H1 (cell line): ENCODE measurements at regions not wholly inside any gene's neighbourhood (a gene's known extent, or its start where the extent isn't known, plus 50 kb on each side); places are given as distances from the start of the nearest gene placed in this dataset.

Source experiments
- ASH2L ChIP-seq: fragments of 200-600, 300-600 bp; sonication (generic); IDR thresholded peaks from one replicate; pipeline ENCODE4 v1.7.1; 2017; ENCODE audit warnings: low read length
- BCL11A ChIP-seq, 2 experiments: IDR thresholded peaks; one replicate each; pipeline ENCODE4 v1.6.1; 2011; ENCODE audit warnings: low read depth in 2 of 2, low read length in 2 of 2, mild to moderate bottlenecking in 2 of 2
- CBX5 ChIP-seq: fragments of 300-800, 300-1000 bp; sonication (generic); IDR thresholded peaks from 2 replicates; pipeline ENCODE4 v1.7.1; 2016; ENCODE audit warnings: antibody characterized with exemption, low read length, low read depth
- EP300 ChIP-seq, 2 experiments: IDR thresholded peaks; 1 replicate in 1 of 2; 2 replicates in 1 of 2; pipeline ENCODE4 v1.6.1; 2011 to 2012; ENCODE audit warnings: low read depth in 2 of 2, low read length in 2 of 2, mild to moderate bottlenecking in 2 of 2, borderline replicate concordance in 1 of 2, inconsistent platforms in 1 of 2, moderate library complexity in 1 of 2
- JUN ChIP-seq: IDR thresholded peaks from 2 replicates; pipeline ENCODE4 v1.6.1; 2011; ENCODE audit warnings: low read depth, mild to moderate bottlenecking, improper control_type of control experiment, low read length
- TF ChIP-seq, protein P1 (sequence below): fragments of 300-600 bp; sonication (generic); IDR thresholded peaks from 2 replicates; pipeline ENCODE4 v1.7.1; 2012; ENCODE audit warnings: low read length, moderate library complexity, mild to moderate bottlenecking, inconsistent platforms; ENCODE audit not compliant: insufficient replicate concordance
- TF ChIP-seq, protein P2 (sequence below): IDR thresholded peaks from 2 replicates; pipeline ENCODE4 v1.6.1; 2011; ENCODE audit warnings: low read depth, mild to moderate bottlenecking, low read length; ENCODE audit not compliant: insufficient read depth

DNA sequence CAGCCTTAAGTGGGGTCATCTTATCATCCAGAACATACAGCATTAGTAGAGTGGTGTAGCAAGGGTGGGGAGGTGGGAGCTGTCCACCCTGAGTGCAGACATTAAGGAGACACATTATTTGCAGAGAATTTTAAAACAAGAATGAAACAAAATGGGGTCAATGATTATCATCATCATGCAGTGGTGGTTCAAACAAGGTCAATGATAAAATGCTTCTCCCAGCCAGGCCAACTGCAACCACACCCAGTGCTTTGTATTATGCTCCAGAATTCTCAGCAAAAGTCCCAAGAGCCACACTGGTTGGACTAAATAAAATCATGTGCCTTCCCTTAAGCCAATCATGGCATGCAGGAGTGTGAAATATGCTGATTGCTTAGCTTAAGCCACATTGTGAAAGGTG is 96.7 kb upstream of the FHIT start (continued):
- TF ChIP-seq, protein P1, sequence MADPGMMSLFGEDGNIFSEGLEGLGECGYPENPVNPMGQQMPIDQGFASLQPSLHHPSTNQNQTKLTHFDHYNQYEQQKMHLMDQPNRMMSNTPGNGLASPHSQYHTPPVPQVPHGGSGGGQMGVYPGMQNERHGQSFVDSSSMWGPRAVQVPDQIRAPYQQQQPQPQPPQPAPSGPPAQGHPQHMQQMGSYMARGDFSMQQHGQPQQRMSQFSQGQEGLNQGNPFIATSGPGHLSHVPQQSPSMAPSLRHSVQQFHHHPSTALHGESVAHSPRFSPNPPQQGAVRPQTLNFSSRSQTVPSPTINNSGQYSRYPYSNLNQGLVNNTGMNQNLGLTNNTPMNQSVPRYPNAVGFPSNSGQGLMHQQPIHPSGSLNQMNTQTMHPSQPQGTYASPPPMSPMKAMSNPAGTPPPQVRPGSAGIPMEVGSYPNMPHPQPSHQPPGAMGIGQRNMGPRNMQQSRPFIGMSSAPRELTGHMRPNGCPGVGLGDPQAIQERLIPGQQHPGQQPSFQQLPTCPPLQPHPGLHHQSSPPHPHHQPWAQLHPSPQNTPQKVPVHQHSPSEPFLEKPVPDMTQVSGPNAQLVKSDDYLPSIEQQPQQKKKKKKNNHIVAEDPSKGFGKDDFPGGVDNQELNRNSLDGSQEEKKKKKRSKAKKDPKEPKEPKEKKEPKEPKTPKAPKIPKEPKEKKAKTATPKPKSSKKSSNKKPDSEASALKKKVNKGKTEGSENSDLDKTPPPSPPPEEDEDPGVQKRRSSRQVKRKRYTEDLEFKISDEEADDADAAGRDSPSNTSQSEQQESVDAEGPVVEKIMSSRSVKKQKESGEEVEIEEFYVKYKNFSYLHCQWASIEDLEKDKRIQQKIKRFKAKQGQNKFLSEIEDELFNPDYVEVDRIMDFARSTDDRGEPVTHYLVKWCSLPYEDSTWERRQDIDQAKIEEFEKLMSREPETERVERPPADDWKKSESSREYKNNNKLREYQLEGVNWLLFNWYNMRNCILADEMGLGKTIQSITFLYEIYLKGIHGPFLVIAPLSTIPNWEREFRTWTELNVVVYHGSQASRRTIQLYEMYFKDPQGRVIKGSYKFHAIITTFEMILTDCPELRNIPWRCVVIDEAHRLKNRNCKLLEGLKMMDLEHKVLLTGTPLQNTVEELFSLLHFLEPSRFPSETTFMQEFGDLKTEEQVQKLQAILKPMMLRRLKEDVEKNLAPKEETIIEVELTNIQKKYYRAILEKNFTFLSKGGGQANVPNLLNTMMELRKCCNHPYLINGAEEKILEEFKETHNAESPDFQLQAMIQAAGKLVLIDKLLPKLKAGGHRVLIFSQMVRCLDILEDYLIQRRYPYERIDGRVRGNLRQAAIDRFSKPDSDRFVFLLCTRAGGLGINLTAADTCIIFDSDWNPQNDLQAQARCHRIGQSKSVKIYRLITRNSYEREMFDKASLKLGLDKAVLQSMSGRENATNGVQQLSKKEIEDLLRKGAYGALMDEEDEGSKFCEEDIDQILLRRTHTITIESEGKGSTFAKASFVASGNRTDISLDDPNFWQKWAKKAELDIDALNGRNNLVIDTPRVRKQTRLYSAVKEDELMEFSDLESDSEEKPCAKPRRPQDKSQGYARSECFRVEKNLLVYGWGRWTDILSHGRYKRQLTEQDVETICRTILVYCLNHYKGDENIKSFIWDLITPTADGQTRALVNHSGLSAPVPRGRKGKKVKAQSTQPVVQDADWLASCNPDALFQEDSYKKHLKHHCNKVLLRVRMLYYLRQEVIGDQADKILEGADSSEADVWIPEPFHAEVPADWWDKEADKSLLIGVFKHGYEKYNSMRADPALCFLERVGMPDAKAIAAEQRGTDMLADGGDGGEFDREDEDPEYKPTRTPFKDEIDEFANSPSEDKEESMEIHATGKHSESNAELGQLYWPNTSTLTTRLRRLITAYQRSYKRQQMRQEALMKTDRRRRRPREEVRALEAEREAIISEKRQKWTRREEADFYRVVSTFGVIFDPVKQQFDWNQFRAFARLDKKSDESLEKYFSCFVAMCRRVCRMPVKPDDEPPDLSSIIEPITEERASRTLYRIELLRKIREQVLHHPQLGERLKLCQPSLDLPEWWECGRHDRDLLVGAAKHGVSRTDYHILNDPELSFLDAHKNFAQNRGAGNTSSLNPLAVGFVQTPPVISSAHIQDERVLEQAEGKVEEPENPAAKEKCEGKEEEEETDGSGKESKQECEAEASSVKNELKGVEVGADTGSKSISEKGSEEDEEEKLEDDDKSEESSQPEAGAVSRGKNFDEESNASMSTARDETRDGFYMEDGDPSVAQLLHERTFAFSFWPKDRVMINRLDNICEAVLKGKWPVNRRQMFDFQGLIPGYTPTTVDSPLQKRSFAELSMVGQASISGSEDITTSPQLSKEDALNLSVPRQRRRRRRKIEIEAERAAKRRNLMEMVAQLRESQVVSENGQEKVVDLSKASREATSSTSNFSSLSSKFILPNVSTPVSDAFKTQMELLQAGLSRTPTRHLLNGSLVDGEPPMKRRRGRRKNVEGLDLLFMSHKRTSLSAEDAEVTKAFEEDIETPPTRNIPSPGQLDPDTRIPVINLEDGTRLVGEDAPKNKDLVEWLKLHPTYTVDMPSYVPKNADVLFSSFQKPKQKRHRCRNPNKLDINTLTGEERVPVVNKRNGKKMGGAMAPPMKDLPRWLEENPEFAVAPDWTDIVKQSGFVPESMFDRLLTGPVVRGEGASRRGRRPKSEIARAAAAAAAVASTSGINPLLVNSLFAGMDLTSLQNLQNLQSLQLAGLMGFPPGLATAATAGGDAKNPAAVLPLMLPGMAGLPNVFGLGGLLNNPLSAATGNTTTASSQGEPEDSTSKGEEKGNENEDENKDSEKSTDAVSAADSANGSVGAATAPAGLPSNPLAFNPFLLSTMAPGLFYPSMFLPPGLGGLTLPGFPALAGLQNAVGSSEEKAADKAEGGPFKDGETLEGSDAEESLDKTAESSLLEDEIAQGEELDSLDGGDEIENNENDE, result no peak
- TF ChIP-seq BCL11A (IDR thresholded peaks at IDR 0.05; ENCODE audit: low read depth in 2 of 2, low read length in 2 of 2), result no peak
- no peak for TF ChIP-seq EP300 (IDR thresholded peaks at IDR 0.05; ENCODE audit: borderline replicate concordance in 1 of 2, low read depth in 2 of 2, low read length in 2 of 2)
- TF ChIP-seq, protein P2, sequence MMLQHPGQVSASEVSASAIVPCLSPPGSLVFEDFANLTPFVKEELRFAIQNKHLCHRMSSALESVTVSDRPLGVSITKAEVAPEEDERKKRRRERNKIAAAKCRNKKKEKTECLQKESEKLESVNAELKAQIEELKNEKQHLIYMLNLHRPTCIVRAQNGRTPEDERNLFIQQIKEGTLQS, result no peak
- no peak for TF ChIP-seq JUN
- no peak for TF ChIP-seq ASH2L
- no peak for TF ChIP-seq CBX5
